Fibroblast of skin of right quadriceps (primary cell): ENCODE measurements at regions not wholly inside any gene's neighbourhood (a gene's known extent, or its start where the extent isn't known, plus 50 kb on each side); places are given as distances from the start of the nearest gene placed in this dataset.
"Not testable (repeated sequence)": the region's sequence is repeated elsewhere in the genome, so short reads cannot be mapped to it uniquely, and the experiment has no call there.

Experiments used
- DNase-seq: peaks from one replicate; pipeline ENCODE4 v3.0.0-alpha.2; 2013

DNA sequence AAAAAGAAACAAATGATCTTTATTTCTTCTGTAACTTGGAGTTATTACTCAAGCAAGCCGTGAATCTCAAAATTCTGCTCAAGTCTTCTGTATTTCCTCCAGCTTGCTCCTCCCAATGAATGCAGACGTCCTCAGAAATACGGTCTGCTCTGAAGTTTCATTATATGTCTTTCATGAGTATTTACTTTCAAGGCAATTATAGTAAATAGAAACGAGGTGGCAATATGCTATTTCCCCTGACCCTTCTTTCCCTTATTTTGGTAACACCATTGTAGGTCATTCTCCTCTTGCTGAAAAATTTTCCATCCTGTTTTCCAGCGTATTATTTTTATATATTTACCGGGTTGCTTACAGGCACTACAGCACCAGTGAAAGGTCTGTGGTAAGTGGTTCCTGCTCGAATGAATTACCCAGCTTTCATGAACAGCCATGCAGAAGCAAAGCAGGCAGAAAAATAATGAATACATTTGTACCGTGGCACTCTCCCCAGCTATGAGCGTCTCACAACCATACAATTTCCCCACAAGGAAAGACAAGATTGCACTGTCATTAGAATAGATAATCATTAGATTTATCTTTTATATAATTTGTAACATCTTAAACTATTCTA, 350.9 kb upstream of the PKN2 start:
- DNase-seq, result no peak

DNA sequence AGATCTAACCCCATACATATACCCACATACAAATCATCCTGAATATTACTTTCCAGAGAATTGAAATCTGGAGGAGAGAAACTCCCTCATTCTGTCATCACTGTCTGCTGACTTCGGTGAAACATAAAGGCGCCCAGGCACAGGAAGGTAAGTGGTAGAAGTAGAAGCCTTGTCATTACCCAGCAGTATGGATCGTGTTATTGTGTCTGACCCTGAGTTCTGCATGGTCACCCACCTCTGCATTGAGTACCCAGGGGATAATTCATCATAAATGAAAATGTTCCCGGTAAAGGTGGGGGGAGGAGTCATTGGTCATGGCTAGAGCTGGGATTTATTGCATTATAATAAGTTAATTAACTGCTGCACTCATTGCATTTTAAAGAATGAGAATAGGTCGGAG, 342.6 kb upstream of the PKN2 start:
- no peak for DNase-seq

GRCh38 chr1:88342081-88342480, 342.0 kb upstream of the PKN2 start:
- DNase-seq, result not testable (repeated sequence)

DNA sequence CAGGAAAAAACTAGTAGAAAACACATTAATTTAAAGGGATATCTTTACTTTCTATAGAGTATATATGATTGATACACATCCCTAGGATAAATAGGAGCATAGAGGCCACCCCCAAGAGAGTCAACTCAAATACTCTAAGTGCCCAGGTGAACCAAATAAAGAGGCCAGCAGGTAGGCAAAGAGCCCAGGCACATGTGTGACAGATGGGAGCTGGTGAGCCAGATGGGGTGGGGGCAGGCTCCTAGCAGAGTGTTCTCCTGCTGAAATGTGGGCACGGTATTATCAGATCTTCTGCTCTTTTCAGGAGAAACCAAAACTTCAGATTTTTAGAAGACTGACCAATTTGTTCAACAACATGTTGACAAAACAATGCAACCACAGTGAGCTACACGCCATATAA, 333.4 kb upstream of the PKN2 start:
- no peak for DNase-seq

GRCh38 chr1:88351960-88352359, 332.1 kb upstream of the PKN2 start:
- DNase-seq, result no peak

DNA sequence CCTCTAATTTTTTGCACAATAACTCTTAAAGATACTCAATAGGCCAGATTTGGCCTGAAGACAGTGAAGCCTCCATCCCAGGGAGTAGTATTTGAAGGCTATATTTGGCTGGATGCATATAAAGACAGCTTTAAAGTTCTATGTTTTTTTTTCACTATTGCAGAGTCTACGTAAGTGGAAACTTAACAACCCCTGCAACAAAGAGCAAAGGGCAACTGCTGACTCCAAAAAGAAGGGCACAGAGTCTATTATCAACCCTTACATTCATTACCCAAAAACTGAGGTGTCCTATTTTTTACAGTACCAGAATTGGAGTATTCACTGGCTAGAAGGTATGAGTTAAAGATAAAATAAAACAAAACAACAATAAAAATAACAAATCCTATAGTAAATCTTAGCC, 329.8 kb upstream of the PKN2 start:
- no peak for DNase-seq

- no peak for DNase-seq
These were observed 326.3 kb upstream of the PKN2 start for GRCh38 chr1:88357729-88358128.

GRCh38 chr1:88371436-88372023, 312.5 kb upstream of the PKN2 start:
- DNase-seq, result no peak

GRCh38 chr1:88375977-88376376, 308.1 kb upstream of the PKN2 start:
- DNase-seq, result no peak

- DNase-seq, result no peak
These were observed 307.7 kb upstream of the PKN2 start for GRCh38 chr1:88376421-88376820.

DNA sequence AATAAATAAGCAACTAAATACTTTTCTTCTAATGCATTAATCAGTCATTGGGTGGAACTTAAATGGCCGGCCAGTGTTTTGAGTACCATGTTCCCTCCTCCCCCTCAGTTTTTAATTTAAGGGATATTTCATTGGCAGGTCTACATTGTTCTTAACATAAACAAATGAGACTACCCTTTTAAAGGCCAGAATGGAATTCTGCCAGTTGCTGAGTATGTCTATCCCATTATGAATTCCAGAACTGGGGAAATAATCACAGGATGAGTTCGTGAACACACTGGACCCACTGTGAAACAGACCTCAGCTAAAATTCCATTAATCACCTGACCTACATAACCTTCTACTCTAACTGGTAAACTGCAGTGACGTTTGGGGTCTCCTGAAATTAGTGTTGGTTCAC, 305.5 kb upstream of the PKN2 start:
- no peak for DNase-seq

DNA sequence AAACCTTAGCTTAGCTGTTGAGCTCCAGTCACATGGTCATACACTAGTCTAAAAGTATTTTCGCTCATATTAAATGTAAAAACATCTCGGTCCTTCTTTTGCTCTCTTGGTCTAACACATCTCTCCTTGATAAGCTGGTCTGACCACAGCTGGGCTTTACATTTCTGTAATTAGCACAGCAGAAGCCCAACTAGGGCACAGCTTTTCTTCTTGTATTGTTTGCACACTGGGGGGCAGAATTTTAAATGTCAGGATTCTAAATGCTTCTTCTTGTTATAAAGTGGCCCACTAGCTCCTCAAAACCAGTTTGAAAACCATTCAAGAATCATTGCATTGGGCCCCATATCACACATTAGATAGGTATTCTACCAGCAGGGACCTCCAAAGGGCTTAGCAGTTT, 289.1 kb upstream of the PKN2 start:
- no peak for DNase-seq

GRCh38 chr1:88398338-88398737, 285.7 kb upstream of the PKN2 start:
- no peak for DNase-seq

DNA sequence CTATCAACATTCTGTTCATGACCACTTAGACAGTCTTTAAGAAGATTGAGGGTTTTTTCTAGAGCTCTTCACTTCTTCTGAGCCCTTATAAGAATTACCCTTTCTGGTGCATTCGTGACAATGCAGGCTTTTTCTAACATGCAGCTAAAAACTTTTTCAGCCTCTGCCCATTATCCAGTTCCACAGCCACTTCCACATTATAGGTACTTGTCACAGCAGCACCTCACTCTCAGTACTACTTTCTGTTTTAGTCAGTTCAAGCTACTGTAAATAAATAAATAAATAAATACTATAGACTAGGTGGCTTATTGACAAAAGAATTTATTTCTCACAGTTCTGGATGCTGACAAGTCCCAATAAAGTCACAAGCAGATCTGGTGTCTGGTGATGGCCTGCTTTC, 284.4 kb upstream of the PKN2 start:
- no peak for DNase-seq

DNA sequence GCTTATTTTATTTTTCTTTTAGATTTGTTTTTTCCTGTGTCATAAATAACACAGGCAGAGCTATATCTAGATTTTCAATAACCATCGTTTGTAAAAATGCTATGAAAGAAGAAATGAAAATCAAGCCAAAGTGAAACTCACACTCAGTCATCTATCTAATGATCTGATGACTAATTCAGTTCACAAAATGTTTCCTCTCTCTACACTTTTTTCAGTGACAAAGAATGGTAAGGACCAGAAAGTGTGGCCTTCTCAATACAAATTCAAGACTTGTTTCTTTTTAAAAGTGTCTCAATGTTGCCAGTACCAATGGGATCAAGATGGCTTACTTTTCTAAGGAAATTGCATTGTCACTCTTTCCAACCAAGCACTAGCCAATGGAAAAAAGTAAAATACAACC, 282.8 kb upstream of the PKN2 start:
- no peak for DNase-seq

DNA sequence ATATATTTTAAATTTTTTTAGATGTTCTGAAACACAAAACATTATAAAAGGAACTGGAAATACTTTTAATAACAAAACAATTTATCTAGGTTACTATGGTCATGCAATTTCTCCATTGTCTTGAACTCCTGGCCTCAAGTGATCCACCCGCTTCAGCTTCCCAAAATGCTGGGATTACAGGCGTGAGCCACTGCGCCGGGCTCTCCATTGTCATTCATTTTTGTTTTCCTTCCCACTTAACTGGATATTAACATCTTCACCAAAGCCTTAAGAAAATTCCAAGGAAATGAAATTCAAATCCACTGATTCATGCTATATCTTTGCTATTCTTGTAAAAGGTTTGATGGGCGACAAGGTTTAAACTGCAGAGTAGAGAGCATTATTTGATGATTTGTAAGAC, 279.5 kb upstream of the PKN2 start:
- no peak for DNase-seq

GRCh38 chr1:88407248-88407647, 276.8 kb upstream of the PKN2 start:
- no peak for DNase-seq

DNA sequence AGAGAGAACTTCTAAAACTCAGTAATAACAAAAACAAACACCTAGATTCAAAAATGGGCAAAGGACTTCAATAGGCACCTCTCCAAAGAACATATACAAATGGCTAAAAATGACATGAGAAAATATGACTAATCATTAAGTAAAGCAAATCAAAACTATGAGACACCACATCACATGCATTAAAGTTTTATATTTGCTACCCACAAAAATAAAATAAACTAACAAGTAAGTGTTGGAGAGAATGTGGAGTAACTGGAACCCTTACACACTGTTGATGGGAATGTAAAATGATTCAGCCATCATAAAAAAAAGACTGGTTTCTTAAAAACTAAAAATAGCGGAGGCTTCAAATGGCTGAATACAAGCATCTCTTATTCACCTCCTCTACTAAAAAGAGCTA, 262.1 kb upstream of the PKN2 start:
- DNase-seq, result no peak

- no peak for DNase-seq
These were observed 250.5 kb upstream of the PKN2 start for GRCh38 chr1:88433556-88433955.

DNA sequence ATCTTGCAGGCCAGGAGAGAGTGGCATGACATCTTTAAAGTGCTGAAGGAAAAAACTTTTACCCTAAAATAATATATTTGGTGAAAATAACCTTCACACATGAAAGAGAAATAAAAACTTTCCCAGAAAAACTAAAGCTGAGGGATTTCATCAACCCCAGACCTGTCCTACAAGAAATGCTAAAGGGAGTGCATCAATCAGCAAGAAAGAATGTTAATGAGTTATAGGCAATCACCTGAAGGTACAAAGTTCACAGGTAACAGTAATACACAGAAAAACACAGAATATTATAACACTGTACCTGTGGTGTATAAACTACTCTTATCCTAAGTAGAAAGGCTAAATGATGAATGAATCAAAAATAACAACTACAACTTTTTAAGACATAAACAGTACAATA, 249.2 kb upstream of the PKN2 start:
- DNase-seq, result no peak

GRCh38 chr1:88441022-88441421, 243.1 kb upstream of the PKN2 start:
- no peak for DNase-seq

DNA sequence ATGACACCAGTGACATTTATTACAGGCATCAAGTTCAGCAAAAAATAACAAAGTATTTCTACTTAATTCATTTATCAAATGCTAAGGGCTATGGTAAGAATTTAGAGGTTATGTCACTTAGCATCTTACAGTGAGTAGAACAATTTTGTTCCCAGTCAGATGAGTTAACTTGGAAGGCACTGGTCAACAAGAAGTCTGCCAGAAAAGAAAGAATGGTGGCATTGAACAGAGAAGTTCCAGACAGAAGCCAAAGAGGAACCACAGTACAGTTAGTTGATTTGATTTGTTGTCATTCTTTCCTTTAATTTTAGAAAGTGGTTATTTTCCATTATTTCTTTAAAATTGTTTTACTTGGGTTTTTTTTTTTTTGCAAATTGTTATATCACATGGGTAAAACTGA, 232.2 kb upstream of the PKN2 start:
- DNase-seq, result no peak

- no peak for DNase-seq
These were observed 230.8 kb upstream of the PKN2 start for GRCh38 chr1:88453295-88453694.

- no peak for DNase-seq
These were observed 229.3 kb upstream of the PKN2 start for GRCh38 chr1:88454781-88455180.

DNA sequence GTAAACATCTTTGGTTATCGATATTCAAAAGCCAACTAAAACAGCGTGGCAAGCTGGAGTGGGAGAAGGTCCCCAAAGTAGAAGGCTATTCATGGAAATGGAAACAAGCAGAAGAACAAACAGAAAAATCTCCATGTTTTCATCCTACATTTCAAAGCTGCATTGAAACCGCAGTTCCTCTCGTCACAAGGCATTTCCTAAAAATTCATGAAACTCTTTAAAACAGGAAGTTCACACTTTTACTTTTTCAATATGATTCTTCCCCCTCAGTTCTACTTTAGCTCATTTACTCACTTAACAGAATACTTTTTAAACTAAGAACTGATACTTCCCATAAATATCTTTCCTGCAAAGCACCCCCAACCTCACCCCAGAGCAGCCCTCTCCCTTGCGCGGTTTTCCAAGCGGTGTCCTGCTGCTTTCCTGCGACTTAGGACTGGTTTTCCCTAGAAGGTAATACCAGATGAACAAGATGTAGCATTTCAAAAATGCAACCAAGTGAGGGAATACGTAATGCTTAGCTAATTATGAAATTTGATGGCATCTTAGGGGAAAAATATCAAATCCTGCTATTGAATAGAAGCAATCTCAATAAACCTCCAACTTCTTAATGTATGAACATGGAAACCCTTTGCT, 228.3 kb upstream of the PKN2 start:
- no peak for DNase-seq
